ENCODE measurements at regions not wholly inside any gene's neighbourhood (a gene's known extent, or its start where the extent isn't known, plus 50 kb on each side); places are given as distances from the start of the nearest gene placed in this dataset.
"Not testable (repeated sequence)": the region's sequence is repeated elsewhere in the genome, so short reads cannot be mapped to it uniquely, and the experiment has no call there.

DNA sequence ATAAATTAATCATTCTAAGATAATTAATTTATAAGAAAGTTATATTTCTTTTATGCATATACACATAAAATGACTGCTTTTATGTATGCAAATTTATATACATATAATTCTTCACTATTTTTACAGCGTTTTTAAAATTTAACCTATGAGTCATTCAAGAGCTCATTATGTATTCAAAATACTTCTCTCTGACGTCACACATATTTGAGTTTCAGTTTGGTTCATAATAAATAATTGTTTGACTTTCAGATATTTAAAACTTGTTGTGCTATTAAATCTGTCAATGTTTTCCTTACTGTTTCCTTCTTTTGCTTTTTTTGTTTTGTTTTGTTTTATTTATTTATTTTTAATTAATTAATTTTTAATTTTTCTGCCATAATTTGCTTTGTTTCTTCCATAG lies 467.5 kb upstream of the ADGRB3 start:
- Histone ChIP-seq H3K4me1 (ENCODE audit: control insufficient read depth, insufficient read depth, low read length) (no peaks in the 10 kb centered on the region), H3K4me3 (ENCODE audit: low read depth, low read length) (no peak overlapping the region), H3K9me3 (ENCODE audit: control insufficient read depth, insufficient read depth, low read depth, low read length) (no peaks in the 10 kb centered on the region), H3K27ac (ENCODE audit: extremely low read depth, low read depth, low read length) (no peak overlapping the region), H3K36me3 (ENCODE audit: control insufficient read depth in 2 of 2, insufficient read depth in 1 of 2, low read length in 2 of 2) (no peaks in the 10 kb centered on the region)
- ChIA-PET CTCF (no interaction called here), POLR2A (no interaction called here)
- TF ChIP-seq, protein P1, sequence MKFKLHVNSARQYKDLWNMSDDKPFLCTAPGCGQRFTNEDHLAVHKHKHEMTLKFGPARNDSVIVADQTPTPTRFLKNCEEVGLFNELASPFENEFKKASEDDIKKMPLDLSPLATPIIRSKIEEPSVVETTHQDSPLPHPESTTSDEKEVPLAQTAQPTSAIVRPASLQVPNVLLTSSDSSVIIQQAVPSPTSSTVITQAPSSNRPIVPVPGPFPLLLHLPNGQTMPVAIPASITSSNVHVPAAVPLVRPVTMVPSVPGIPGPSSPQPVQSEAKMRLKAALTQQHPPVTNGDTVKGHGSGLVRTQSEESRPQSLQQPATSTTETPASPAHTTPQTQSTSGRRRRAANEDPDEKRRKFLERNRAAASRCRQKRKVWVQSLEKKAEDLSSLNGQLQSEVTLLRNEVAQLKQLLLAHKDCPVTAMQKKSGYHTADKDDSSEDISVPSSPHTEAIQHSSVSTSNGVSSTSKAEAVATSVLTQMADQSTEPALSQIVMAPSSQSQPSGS (tag by site-specific recombination; IDR thresholded peaks at IDR 0.05; ENCODE audit: low read depth): peak; percentile 75
- TF ChIP-seq HOXD13 (CRISPR knock-in tag; IDR thresholded peaks at IDR 0.05; ENCODE audit: borderline replicate concordance): no peak

DNA sequence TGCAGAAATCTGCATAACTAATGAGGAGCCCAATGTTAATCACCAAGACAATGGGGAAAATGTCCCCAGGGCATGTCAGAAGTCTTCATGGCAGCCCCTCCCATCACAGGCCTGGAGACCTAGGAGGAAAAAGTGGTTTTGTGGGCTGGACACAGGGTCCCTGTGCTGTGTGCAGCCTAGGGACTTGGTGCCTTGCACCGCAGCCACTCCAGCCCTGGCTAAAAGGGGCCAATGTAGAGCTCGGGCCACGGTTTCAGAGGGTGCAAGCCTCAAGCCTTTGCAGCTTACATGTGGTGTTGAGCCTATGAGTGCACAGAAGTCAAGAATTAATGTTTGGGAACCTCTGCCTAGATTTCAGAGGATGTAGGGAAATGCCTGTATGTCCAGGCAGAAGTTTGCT lies 474.3 kb upstream of the ADGRB3 start:
- H3K4me3 ChIP-seq (ENCODE audit: low read depth, low read length); CTCF ChIA-PET; POLR2A ChIA-PET; H3K27ac ChIP-seq (ENCODE audit: extremely low read depth, low read depth, low read length); H3K36me3 ChIP-seq (ENCODE audit: control insufficient read depth in 2 of 2, insufficient read depth in 1 of 2, low read length in 2 of 2); H3K4me1 ChIP-seq (ENCODE audit: control insufficient read depth, insufficient read depth, low read length); H3K9me3 ChIP-seq (ENCODE audit: control insufficient read depth, insufficient read depth, low read depth, low read length): not testable (repeated sequence)

DNA sequence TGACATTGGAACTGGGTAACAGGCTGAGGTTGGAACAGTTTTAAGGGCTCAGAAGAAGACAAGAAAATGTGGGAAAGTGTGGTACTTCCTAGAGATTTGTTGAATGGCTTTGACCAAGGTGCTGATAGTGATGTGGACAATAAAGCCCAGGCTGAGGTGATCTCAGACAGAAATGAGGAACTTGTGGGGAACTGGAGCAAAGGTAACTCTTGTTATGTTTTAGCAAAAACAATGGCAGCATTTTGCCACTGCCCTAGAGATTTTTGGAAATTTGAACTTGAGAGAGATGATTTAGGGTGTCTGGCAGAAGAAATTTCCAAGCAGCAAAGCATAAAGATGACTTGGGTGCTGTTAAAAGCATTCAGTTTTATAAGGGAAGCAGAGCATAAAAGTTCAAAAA lies 474.7 kb upstream of the ADGRB3 start:
- TF ChIP-seq, protein P2, sequence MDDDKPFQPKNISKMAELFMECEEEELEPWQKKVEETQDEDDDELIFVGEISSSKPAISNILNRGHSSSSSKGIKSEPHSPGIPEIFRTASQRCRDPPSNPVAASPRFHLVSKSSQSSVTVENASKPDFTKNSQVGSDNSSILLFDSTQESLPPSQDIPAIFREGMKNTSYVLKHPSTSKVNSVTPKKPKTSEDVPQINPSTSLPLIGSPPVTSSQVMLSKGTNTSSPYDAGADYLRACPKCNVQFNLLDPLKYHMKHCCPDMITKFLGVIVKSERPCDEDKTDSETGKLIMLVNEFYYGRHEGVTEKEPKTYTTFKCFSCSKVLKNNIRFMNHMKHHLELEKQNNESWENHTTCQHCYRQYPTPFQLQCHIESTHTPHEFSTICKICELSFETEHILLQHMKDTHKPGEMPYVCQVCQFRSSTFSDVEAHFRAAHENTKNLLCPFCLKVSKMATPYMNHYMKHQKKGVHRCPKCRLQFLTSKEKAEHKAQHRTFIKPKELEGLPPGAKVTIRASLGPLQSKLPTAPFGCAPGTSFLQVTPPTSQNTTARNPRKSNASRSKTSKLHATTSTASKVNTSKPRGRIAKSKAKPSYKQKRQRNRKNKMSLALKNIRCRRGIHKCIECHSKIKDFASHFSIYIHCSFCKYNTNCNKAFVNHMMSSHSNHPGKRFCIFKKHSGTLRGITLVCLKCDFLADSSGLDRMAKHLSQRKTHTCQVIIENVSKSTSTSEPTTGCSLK (tag by site-specific recombination; IDR thresholded peaks at IDR 0.05): no peak
- TF ChIP-seq, protein P3, sequence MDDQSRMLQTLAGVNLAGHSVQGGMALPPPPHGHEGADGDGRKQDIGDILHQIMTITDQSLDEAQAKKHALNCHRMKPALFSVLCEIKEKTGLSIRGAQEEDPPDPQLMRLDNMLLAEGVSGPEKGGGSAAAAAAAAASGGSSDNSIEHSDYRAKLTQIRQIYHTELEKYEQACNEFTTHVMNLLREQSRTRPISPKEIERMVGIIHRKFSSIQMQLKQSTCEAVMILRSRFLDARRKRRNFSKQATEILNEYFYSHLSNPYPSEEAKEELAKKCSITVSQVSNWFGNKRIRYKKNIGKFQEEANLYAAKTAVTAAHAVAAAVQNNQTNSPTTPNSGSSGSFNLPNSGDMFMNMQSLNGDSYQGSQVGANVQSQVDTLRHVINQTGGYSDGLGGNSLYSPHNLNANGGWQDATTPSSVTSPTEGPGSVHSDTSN (CRISPR knock-in tag; IDR thresholded peaks at IDR 0.05): no peak
- no peak for TF ChIP-seq ZNF416 (tag by site-specific recombination; IDR thresholded peaks at IDR 0.05)
- no peak for TF ChIP-seq GLI4 (tag by site-specific recombination; IDR thresholded peaks at IDR 0.05)
- no peak for TF ChIP-seq ZNF214 (tag by site-specific recombination; IDR thresholded peaks at IDR 0.05; ENCODE audit: borderline replicate concordance)
- TF ChIP-seq EGR2 (tag by site-specific recombination; IDR thresholded peaks at IDR 0.05; ENCODE audit: low read depth): no peak
- TF ChIP-seq ZNF394 (tag by site-specific recombination; IDR thresholded peaks at IDR 0.05; ENCODE audit: borderline replicate concordance): no peak
- no peak for TF ChIP-seq ZNF830 (tag by site-specific recombination; IDR thresholded peaks at IDR 0.05; ENCODE audit: low read depth)
- no peak for TF ChIP-seq ZNF585B (tag by site-specific recombination; IDR thresholded peaks at IDR 0.05)
- TF ChIP-seq, protein P4, sequence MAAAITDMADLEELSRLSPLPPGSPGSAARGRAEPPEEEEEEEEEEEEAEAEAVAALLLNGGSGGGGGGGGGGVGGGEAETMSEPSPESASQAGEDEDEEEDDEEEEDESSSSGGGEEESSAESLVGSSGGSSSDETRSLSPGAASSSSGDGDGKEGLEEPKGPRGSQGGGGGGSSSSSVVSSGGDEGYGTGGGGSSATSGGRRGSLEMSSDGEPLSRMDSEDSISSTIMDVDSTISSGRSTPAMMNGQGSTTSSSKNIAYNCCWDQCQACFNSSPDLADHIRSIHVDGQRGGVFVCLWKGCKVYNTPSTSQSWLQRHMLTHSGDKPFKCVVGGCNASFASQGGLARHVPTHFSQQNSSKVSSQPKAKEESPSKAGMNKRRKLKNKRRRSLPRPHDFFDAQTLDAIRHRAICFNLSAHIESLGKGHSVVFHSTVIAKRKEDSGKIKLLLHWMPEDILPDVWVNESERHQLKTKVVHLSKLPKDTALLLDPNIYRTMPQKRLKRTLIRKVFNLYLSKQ (tag by site-specific recombination; IDR thresholded peaks at IDR 0.05; ENCODE audit: borderline replicate concordance): no peak
- no peak for TF ChIP-seq ZNF629 (tag by site-specific recombination; IDR thresholded peaks at IDR 0.05)
- TF ChIP-seq ZNF560 (tag by site-specific recombination; IDR thresholded peaks at IDR 0.05; ENCODE audit: borderline replicate concordance): no peak
- TF ChIP-seq, protein P5, sequence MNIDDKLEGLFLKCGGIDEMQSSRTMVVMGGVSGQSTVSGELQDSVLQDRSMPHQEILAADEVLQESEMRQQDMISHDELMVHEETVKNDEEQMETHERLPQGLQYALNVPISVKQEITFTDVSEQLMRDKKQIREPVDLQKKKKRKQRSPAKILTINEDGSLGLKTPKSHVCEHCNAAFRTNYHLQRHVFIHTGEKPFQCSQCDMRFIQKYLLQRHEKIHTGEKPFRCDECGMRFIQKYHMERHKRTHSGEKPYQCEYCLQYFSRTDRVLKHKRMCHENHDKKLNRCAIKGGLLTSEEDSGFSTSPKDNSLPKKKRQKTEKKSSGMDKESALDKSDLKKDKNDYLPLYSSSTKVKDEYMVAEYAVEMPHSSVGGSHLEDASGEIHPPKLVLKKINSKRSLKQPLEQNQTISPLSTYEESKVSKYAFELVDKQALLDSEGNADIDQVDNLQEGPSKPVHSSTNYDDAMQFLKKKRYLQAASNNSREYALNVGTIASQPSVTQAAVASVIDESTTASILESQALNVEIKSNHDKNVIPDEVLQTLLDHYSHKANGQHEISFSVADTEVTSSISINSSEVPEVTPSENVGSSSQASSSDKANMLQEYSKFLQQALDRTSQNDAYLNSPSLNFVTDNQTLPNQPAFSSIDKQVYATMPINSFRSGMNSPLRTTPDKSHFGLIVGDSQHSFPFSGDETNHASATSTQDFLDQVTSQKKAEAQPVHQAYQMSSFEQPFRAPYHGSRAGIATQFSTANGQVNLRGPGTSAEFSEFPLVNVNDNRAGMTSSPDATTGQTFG (tag by site-specific recombination; IDR thresholded peaks at IDR 0.05; ENCODE audit: borderline replicate concordance): no peak
- Histone ChIP-seq H3K36me3 (ENCODE audit: control insufficient read depth in 2 of 2, insufficient read depth in 1 of 2, low read length in 2 of 2) (no peaks in the 10 kb centered on the region), H3K4me1 (ENCODE audit: control insufficient read depth, insufficient read depth, low read length) (no peaks in the 10 kb centered on the region), H3K4me3 (ENCODE audit: low read depth, low read length) (no peak overlapping the region), H3K9me3 (ENCODE audit: control insufficient read depth, insufficient read depth, low read depth, low read length) (no peaks in the 10 kb centered on the region), H3K27ac (ENCODE audit: extremely low read depth, low read depth, low read length) (no peak overlapping the region)
- ChIA-PET POLR2A (no interaction called here), CTCF (no interaction called here)

All from HEK293 (cell line).